Activated T-helper 17 cell treated with anti-CD3 and anti-CD28 coated beads, Interleukin-2, amount 50 U/mL, for 72 hours (primary cell): ENCODE measurements at regions not wholly inside any gene's neighbourhood (a gene's known extent, or its start where the extent isn't known, plus 50 kb on each side); places are given as distances from the start of the nearest gene placed in this dataset.
A peak's percentile ranks its signal among the peaks of the same experiment; 100 is the strongest.

ENCODE experiments used
- ATAC-seq: fragments of 150-1000 bp; cut with Tn5 transposase; replicated peaks from 2 replicates; pipeline ENCODE4 v1.10.0; 2021; ENCODE audit warnings: mild to moderate bottlenecking, moderate library complexity
- H3K27ac Mint-ChIP-seq: one replicate; pipeline ENCODE4 v1.8.0; 2022; ENCODE audit warnings: mixed read lengths
- H3K27me3 Mint-ChIP-seq: one replicate; pipeline ENCODE4 v1.8.0; 2022; ENCODE audit warnings: mixed read lengths
- H3K36me3 Mint-ChIP-seq: one replicate; pipeline ENCODE4 v1.8.0; 2022; ENCODE audit warnings: low read depth, mild to moderate bottlenecking, mixed read lengths
- H3K4me1 Mint-ChIP-seq: one replicate; pipeline ENCODE4 v1.8.0; 2022; ENCODE audit warnings: mixed read lengths
- H3K4me3 Mint-ChIP-seq: one replicate; pipeline ENCODE4 v1.8.0; 2022; ENCODE audit warnings: mild to moderate bottlenecking, mixed read lengths
- H3K9me3 Mint-ChIP-seq: one replicate; pipeline ENCODE4 v1.8.0; 2022; ENCODE audit warnings: mixed read lengths

GRCh38 chr11:128171506-128171905 lies 415.9 kb downstream of the ETS1 start:
- no peak overlapping the region for H3K4me3 Mint-ChIP-seq
- no peaks in the 10 kb centered on the region for H3K4me1 Mint-ChIP-seq
- ATAC-seq: no peak
- H3K27ac Mint-ChIP-seq: no peak overlapping the region
- H3K36me3 Mint-ChIP-seq: no peaks in the 10 kb centered on the region
- no peaks in the 10 kb centered on the region for H3K9me3 Mint-ChIP-seq
- no peaks in the 10 kb centered on the region for H3K27me3 Mint-ChIP-seq

GRCh38 chr11:128165572-128165971 lies 421.8 kb downstream of the ETS1 start:
- no peaks in the 10 kb centered on the region for H3K27me3 Mint-ChIP-seq
- H3K9me3 Mint-ChIP-seq: no peaks in the 10 kb centered on the region
- H3K36me3 Mint-ChIP-seq: no peaks in the 10 kb centered on the region
- peak overlapping the region; percentile 13 for H3K27ac Mint-ChIP-seq
- peaks cover 5% of the 10 kb centered on the region for H3K4me1 Mint-ChIP-seq
- H3K4me3 Mint-ChIP-seq: no peak overlapping the region
- no peak for ATAC-seq

GRCh38 chr11:128164080-128164741 lies 423.1 kb downstream of the ETS1 start:
- Mint-ChIP-seq H3K27ac (no peak overlapping the region), H3K4me3 (no peak overlapping the region), H3K4me1 (peaks cover 5% of the 10 kb centered on the region), H3K9me3 (no peaks in the 10 kb centered on the region), H3K27me3 (no peaks in the 10 kb centered on the region), H3K36me3 (no peaks in the 10 kb centered on the region)
- no peak for ATAC-seq

DNA sequence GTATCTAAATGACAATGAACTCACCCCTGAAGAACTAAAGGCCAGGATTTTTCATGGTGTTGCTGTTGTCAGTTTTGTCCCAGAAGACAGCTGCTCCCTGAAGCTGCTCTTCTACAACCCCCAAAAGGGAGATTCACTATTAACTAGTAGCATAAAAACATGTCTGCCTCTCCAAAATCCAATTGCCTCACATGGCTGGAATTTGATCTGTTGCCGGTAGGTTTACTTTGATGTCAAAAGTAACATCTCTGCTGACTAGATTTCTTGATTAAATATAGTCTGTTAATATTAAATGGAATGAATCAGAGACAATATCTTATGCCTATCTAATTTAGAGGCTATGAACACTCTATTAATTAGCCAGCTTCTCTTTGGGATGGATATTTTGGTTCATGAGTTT lies 425.4 kb downstream of the ETS1 start:
- no peaks in the 10 kb centered on the region for H3K36me3 Mint-ChIP-seq
- H3K4me3 Mint-ChIP-seq: no peak overlapping the region
- ATAC-seq: no peak
- H3K27me3 Mint-ChIP-seq: no peaks in the 10 kb centered on the region
- H3K27ac Mint-ChIP-seq: no peak overlapping the region
- peaks cover 5% of the 10 kb centered on the region for H3K4me1 Mint-ChIP-seq
- no peaks in the 10 kb centered on the region for H3K9me3 Mint-ChIP-seq

GRCh38 chr11:128161436-128161835 lies 425.9 kb downstream of the ETS1 start:
- Mint-ChIP-seq H3K4me3 (no peak overlapping the region), H3K27ac (no peak overlapping the region), H3K27me3 (no peaks in the 10 kb centered on the region), H3K36me3 (no peaks in the 10 kb centered on the region), H3K9me3 (no peaks in the 10 kb centered on the region), H3K4me1 (peaks cover 5% of the 10 kb centered on the region)
- ATAC-seq: no peak

- Mint-ChIP-seq H3K4me1 (no peaks in the 10 kb centered on the region), H3K36me3 (no peaks in the 10 kb centered on the region), H3K9me3 (no peaks in the 10 kb centered on the region), H3K27ac (no peak overlapping the region), H3K27me3 (no peaks in the 10 kb centered on the region), H3K4me3 (no peak overlapping the region)
- no peak for ATAC-seq
Observed at GRCh38 chr11:128158860-128159259, 428.5 kb downstream of the ETS1 start.

DNA sequence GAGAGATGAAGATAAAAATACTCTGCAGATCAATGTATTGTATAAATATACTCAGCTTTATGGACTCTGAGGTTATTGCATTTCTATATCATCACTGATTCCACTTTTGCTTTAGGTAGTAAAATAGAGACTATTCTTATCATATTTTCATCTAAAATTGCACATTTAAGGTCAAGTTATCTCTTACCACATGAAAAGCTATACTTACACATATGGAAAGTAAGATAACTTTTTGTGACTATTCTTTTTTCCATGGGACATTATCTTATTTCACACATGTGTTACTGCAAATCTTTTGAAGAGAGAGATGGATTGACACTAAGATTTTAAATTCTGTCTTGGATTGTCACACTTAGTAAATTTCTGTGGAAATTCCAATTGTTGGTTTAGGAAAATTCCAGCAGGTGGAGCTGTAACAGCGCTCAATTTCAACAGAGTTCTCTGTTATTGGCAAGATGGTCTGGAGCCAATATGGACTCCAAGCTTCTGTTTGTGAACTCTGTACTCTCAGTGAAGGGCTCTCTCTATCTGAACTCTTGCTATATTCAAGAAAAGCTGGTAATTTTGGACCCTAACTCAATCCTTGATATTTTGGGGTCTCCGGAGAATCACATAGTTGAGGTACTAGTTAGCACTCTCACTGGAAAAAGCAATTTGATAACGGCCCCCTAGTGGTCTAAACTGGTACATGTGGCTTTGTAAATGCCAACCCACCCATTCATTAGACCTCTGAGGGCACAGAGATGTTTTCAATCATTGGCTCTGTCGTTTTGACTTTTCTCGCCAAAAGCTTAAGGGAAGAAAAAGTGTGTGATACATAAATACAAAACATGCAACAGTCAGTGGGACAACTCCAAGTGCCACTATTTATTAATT lies 429.7 kb downstream of the ETS1 start:
- H3K4me3 Mint-ChIP-seq: peak overlapping the region; percentile 56
- H3K9me3 Mint-ChIP-seq: no peaks in the 10 kb centered on the region
- peak overlapping the region; percentile 23 for H3K27ac Mint-ChIP-seq
- H3K4me1 Mint-ChIP-seq: no peaks in the 10 kb centered on the region
- H3K36me3 Mint-ChIP-seq: no peaks in the 10 kb centered on the region
- no peaks in the 10 kb centered on the region for H3K27me3 Mint-ChIP-seq
- peak; percentile 68 for ATAC-seq

GRCh38 chr11:128156486-128156885 lies 430.9 kb downstream of the ETS1 start:
- no peak overlapping the region for H3K27ac Mint-ChIP-seq
- ATAC-seq: no peak
- no peaks in the 10 kb centered on the region for H3K9me3 Mint-ChIP-seq

GRCh38 chr11:128155590-128155989 lies 431.8 kb downstream of the ETS1 start:
- H3K27ac Mint-ChIP-seq: no peak overlapping the region
- H3K4me3 Mint-ChIP-seq: no peak overlapping the region
- H3K4me1 Mint-ChIP-seq: no peaks in the 10 kb centered on the region
- H3K27me3 Mint-ChIP-seq: no peaks in the 10 kb centered on the region
- no peaks in the 10 kb centered on the region for H3K9me3 Mint-ChIP-seq
- H3K36me3 Mint-ChIP-seq: no peaks in the 10 kb centered on the region
- peak; percentile 85 for ATAC-seq

More at GRCh38 chr11:128156486-128156885, 430.9 kb downstream of the ETS1 start:
- H3K4me1 Mint-ChIP-seq: no peaks in the 10 kb centered on the region
- H3K4me3 Mint-ChIP-seq: no peak overlapping the region
- no peaks in the 10 kb centered on the region for H3K27me3 Mint-ChIP-seq
- H3K36me3 Mint-ChIP-seq: no peaks in the 10 kb centered on the region

DNA sequence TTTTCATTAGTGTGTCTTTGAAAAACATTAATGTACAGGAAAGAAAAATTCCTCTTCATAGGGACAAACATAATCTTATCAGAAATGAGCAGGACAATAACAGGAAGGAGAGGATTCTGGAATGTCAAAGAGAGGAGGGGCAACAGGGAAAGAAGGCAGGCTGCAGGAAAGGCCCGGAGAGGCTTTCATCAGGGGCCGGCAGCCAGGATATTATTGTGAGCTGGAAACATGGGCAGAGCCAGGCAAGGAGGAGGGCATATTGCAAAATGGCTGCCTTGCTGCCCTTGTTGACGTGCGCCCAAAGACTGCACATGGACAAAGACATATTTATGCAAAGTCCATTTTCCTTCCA lies 433.7 kb downstream of the ETS1 start:
- Mint-ChIP-seq H3K27ac (no peak overlapping the region), H3K4me1 (no peaks in the 10 kb centered on the region), H3K27me3 (no peaks in the 10 kb centered on the region), H3K4me3 (no peak overlapping the region), H3K9me3 (no peaks in the 10 kb centered on the region), H3K36me3 (no peaks in the 10 kb centered on the region)
- ATAC-seq: no peak

GRCh38 chr11:128152796-128153696 lies 434.3 kb downstream of the ETS1 start:
- Mint-ChIP-seq H3K9me3 (no peaks in the 10 kb centered on the region), H3K4me1 (no peaks in the 10 kb centered on the region), H3K27me3 (no peaks in the 10 kb centered on the region), H3K4me3 (no peak overlapping the region), H3K27ac (no peak overlapping the region), H3K36me3 (no peaks in the 10 kb centered on the region)
- no peak for ATAC-seq

- Mint-ChIP-seq H3K4me3 (no peak overlapping the region), H3K9me3 (no peaks in the 10 kb centered on the region), H3K4me1 (no peaks in the 10 kb centered on the region), H3K27ac (no peak overlapping the region), H3K27me3 (no peaks in the 10 kb centered on the region), H3K36me3 (no peaks in the 10 kb centered on the region)
- ATAC-seq: no peak
Observed at GRCh38 chr11:128151780-128152179, 435.6 kb downstream of the ETS1 start.

DNA sequence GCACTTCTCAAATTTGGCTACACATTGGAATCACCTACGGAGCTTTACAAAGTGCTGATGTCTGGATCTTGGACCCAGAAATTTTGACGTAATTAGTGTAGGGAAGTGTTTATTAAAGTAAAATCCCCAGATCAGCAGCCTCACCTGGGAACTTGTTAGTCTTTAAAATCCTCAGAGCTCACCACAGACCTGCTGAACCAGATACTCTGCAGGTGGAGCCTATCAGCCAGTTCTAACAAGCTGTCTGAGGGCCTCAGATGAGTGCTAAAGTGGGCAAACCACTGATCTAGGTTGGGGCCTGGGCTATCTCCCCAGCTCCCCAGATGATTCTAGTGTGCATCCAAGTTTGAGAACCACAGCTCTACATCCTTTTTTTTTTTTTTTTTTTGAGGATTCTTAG lies 436.0 kb downstream of the ETS1 start:
- Mint-ChIP-seq H3K27me3 (no peaks in the 10 kb centered on the region), H3K4me1 (no peaks in the 10 kb centered on the region), H3K36me3 (no peaks in the 10 kb centered on the region), H3K4me3 (no peak overlapping the region), H3K9me3 (no peaks in the 10 kb centered on the region), H3K27ac (no peak overlapping the region)
- ATAC-seq: no peak

DNA sequence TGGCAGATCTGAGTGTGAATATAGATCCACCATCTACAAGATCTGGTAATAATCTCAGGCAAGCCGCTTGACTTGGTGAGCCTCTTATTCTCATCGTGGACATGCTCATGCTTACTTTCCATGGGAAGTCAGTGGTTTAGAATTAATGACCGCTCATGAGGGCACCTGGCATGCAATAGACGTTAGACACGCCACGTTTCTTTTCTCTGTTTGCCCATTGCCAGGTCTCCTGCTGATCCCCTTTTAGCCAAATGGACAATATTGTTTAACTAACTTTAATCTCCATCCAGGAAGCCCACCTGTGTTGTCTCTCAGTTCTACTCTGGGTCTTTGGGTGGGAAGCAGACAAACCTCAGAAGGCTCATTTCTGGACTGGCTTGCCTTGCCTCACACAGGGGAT lies 439.1 kb downstream of the ETS1 start:
- no peaks in the 10 kb centered on the region for H3K9me3 Mint-ChIP-seq
- H3K4me3 Mint-ChIP-seq: no peak overlapping the region
- no peak overlapping the region for H3K27ac Mint-ChIP-seq
- no peaks in the 10 kb centered on the region for H3K36me3 Mint-ChIP-seq
- ATAC-seq: no peak
- H3K4me1 Mint-ChIP-seq: no peaks in the 10 kb centered on the region
- no peaks in the 10 kb centered on the region for H3K27me3 Mint-ChIP-seq
